Esophagus squamous epithelium (tissue), 5 donors: ENCODE measurements at regions not wholly inside any gene's neighbourhood (a gene's known extent, or its start where the extent isn't known, plus 50 kb on each side); places are given as distances from the start of the nearest gene placed in this dataset.

Source experiments
- DNase-seq: peaks from one replicate; lab custom pipeline; 2025; lab: John Stamatoyannopoulos, UW
- H3K27ac ChIP-seq, 4 donors: fragments of 200-600 bp; sonication (generic); one replicate each; pipeline ENCODE4 v1.5.1; 2016 to 2019; ENCODE audit warnings: mild to moderate bottlenecking in 1 of 4
- H3K27me3 ChIP-seq, 4 donors: fragments of 200-600 bp; sonication (generic); 1 replicate in 3 of 4; 2 replicates in 1 of 4; pipeline versions ENCODE4 v1.5.1 to v1.6.0; 2017 to 2021; ENCODE audit warnings: antibody characterized with exemption in 1 of 4
- H3K36me3 ChIP-seq, 3 donors: fragments of 200-600 bp; sonication (generic); one replicate each; pipeline ENCODE4 v1.5.1; 2016 to 2019
- H3K4me1 ChIP-seq, 3 donors: fragments of 200-600 bp; sonication (generic); one replicate each; pipeline ENCODE4 v1.5.1; 2017 to 2019
- H3K4me3 ChIP-seq, 4 donors: fragments of 200-600 bp; sonication (generic); 1 replicate in 3 of 4; 2 replicates in 1 of 4; pipeline ENCODE4 v1.5.1; 2016 to 2019; ENCODE audit warnings: mild to moderate bottlenecking in 2 of 4, moderate library complexity in 1 of 4
- H3K9me3 ChIP-seq, 3 donors: fragments of 200-600 bp; sonication (generic); one replicate each; pipeline ENCODE4 v1.5.1; 2016 to 2019
- POLR2A ChIP-seq, 4 donors: fragments of 450-650 bp; IDR thresholded peaks; one replicate each; pipeline ENCODE4 v1.6.1; 2017; ENCODE audit warnings: antibody characterized with exemption in 4 of 4, mild to moderate bottlenecking in 4 of 4, moderate library complexity in 3 of 4
- WGBS, 2 donors: methylation state at CpG; one replicate each; pipeline ENCODE4 v1.1.5; 2018; 5-methylcytosine and 5-hydroxymethylcytosine counted together
- intact Hi-C: fragments of 100-400 bp; cut with DNase I; formaldehyde crosslinking; loops from one replicate; pipeline ENCODE4 v1.15.0; 2022
- TF ChIP-seq, protein P1 (sequence below), 6 experiments: fragments of 450-650 bp in 4 of 6; fragments of 200-600 bp in 2 of 6; sonication (generic) in 2 of 6; IDR thresholded peaks; one replicate each; pipeline ENCODE4 v1.5.1; 2016 to 2019; ENCODE audit warnings: antibody characterized with exemption in 6 of 6, mild to moderate bottlenecking in 4 of 6, moderate library complexity in 4 of 6
- donor health status: DM: yes; HTN: yes; CAD: no.

GRCh38 chr13:111855191-111855590 is 211.8 kb upstream of the SOX1 start:
- DNase-seq, result no peak
- no peaks in the 10 kb centered on the region for H3K9me3 ChIP-seq
- TF ChIP-seq, protein P1, sequence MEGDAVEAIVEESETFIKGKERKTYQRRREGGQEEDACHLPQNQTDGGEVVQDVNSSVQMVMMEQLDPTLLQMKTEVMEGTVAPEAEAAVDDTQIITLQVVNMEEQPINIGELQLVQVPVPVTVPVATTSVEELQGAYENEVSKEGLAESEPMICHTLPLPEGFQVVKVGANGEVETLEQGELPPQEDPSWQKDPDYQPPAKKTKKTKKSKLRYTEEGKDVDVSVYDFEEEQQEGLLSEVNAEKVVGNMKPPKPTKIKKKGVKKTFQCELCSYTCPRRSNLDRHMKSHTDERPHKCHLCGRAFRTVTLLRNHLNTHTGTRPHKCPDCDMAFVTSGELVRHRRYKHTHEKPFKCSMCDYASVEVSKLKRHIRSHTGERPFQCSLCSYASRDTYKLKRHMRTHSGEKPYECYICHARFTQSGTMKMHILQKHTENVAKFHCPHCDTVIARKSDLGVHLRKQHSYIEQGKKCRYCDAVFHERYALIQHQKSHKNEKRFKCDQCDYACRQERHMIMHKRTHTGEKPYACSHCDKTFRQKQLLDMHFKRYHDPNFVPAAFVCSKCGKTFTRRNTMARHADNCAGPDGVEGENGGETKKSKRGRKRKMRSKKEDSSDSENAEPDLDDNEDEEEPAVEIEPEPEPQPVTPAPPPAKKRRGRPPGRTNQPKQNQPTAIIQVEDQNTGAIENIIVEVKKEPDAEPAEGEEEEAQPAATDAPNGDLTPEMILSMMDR (IDR thresholded peaks at IDR 0.05), result no peak
- TF ChIP-seq POLR2A (IDR thresholded peaks at IDR 0.05), result no peak
- H3K27me3 ChIP-seq, result peaks cover 0 to 10% (median 0%) of the 10 kb centered on the region in 4 donors
- H3K4me3 ChIP-seq, result no peak overlapping the region
- no peaks in the 10 kb centered on the region for H3K4me1 ChIP-seq
- WGBS, 2 donors, result 50 to 83% methylated on average over 2 to 5 of the region's 8 CpGs
- H3K36me3 ChIP-seq, result no peaks in the 10 kb centered on the region
- intact Hi-C loops, result no loop called here
- no peak overlapping the region for H3K27ac ChIP-seq

GRCh38 chr13:111855786-111856185 is 211.2 kb upstream of the SOX1 start:
- no peaks in the 10 kb centered on the region for H3K36me3 ChIP-seq
- peaks cover 0 to 5% (median 0%) of the 10 kb centered on the region in 4 donors for H3K27me3 ChIP-seq
- H3K27ac ChIP-seq, result no peak overlapping the region
- intact Hi-C loops, result no loop called here
- H3K4me1 ChIP-seq, result no peaks in the 10 kb centered on the region
- WGBS, 2 donors, result 81 to 94% methylated on average over 3 to 4 of the region's 8 CpGs
- DNase-seq, result no peak
- TF ChIP-seq POLR2A (IDR thresholded peaks at IDR 0.05), result no peak
- TF ChIP-seq, protein P1 (IDR thresholded peaks at IDR 0.05), result no peak
- no peaks in the 10 kb centered on the region for H3K9me3 ChIP-seq
- H3K4me3 ChIP-seq, result no peak overlapping the region

- no peak for DNase-seq
- peaks cover 0 to 5% (median 0%) of the 10 kb centered on the region in 4 donors for H3K27me3 ChIP-seq
- TF ChIP-seq, protein P1 (IDR thresholded peaks at IDR 0.05), result no peak
- no peak for TF ChIP-seq POLR2A (IDR thresholded peaks at IDR 0.05)
- WGBS, 2 donors, result 40 to 83% methylated on average over 1 to 2 of the region's 11 CpGs
- intact Hi-C loops, result no loop called here
- no peaks in the 10 kb centered on the region for H3K36me3 ChIP-seq
- no peak overlapping the region for H3K4me3 ChIP-seq
- no peaks in the 10 kb centered on the region for H3K9me3 ChIP-seq
- H3K4me1 ChIP-seq, result no peaks in the 10 kb centered on the region
- H3K27ac ChIP-seq, result no peak overlapping the region
Observed at GRCh38 chr13:111856571-111856970, 210.4 kb upstream of the SOX1 start.

DNA sequence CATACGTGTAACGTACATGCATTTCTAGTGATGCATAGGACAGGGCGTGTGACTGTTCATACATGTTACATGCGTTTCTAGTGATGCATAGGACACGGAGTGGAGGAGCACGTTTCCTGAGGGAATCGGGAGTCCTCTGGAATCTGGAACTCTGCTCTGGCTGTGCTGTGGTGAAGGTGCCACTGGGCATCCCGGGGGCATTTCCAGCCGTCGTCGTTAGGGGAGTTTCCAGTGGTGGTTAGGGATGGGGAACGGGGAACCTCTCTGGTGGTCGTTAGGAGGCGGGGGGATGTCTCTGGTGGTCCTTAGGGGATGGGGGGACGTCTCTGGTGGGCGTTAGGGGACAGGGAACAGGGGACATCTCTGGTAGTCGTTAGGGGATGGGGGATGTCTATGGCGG is 209.6 kb upstream of the SOX1 start:
- intact Hi-C loops, result no loop called here
- no peak for DNase-seq
- TF ChIP-seq, protein P1 (IDR thresholded peaks at IDR 0.05), result no peak
- no peak for TF ChIP-seq POLR2A (IDR thresholded peaks at IDR 0.05)
- Histone ChIP-seq H3K4me3 (no peak overlapping the region), H3K27me3 (peaks cover 0 to 5% (median 0%) of the 10 kb centered on the region in 4 donors), H3K9me3 (no peaks in the 10 kb centered on the region), H3K27ac (no peak overlapping the region), H3K36me3 (no peaks in the 10 kb centered on the region), H3K4me1 (no peaks in the 10 kb centered on the region)
- 73 to 83% methylated on average over 10 to 11 of the region's 18 CpGs for whole genome bisulfite sequencing, 2 donors

GRCh38 chr13:111857846-111858560 is 208.9 kb upstream of the SOX1 start:
- H3K27me3 ChIP-seq, result peaks cover 0 to 5% (median 0%) of the 10 kb centered on the region in 4 donors
- intact Hi-C loops, result no loop called here
- TF ChIP-seq, protein P1 (IDR thresholded peaks at IDR 0.05), result no peak
- TF ChIP-seq POLR2A (IDR thresholded peaks at IDR 0.05), result no peak
- no peak overlapping the region for H3K27ac ChIP-seq
- no peaks in the 10 kb centered on the region for H3K4me1 ChIP-seq
- DNase-seq, result no peak
- H3K36me3 ChIP-seq, result no peaks in the 10 kb centered on the region
- H3K9me3 ChIP-seq, result no peaks in the 10 kb centered on the region
- 85 to 89% methylated on average over 23 to 25 of the region's 32 CpGs for WGBS, 2 donors
- no peak overlapping the region for H3K4me3 ChIP-seq
